ENCODE measurements at regions not wholly inside any gene's neighbourhood (a gene's known extent, or its start where the extent isn't known, plus 50 kb on each side); places are given as distances from the start of the nearest gene placed in this dataset.

- DNase-seq (no peak), ATAC-seq (ENCODE audit: insufficient read depth, low read depth) (no peak)
Observed at GRCh38 chr10:113450046-113450804, 102.6 kb upstream of the HABP2 start.

GRCh38 chr10:113450906-113451305, 101.9 kb upstream of the HABP2 start:
- Histone ChIP-seq H3K4me3 (ENCODE audit: low read depth in 1 of 2, low read length in 2 of 2) (no peak overlapping the region), H3K36me3 (ENCODE audit: insufficient read depth, low read length) (no peaks in the 10 kb centered on the region), H3K27me3 (ENCODE audit: insufficient read depth, low read length, poor library complexity) (peaks cover 14% of the 10 kb centered on the region), H3K79me2 (ENCODE audit: insufficient read depth, low read length) (no peaks in the 10 kb centered on the region), H3K4me2 (ENCODE audit: insufficient read depth, low read length) (no peak overlapping the region), H3K9ac (ENCODE audit: low read depth, low read length) (no peak overlapping the region), H3K27ac (ENCODE audit: low read length) (no peak overlapping the region), H3K9me3 (ENCODE audit: insufficient read depth, low read length, severe bottlenecking) (no peaks in the 10 kb centered on the region), H3K4me1 (ENCODE audit: insufficient read depth, low read length) (peaks cover 3% of the 10 kb centered on the region; the same call in 1 of the 2 replicates), H4K20me1 (ENCODE audit: insufficient read depth, low read length) (no peaks in the 10 kb centered on the region), H2AFZ (ENCODE audit: low read depth, low read length) (no peak overlapping the region)
- DNase-seq, result no peak
- no peak for ATAC-seq (ENCODE audit: insufficient read depth, low read depth)
- no peak for TF ChIP-seq CTCF (IDR thresholded peaks at IDR 0.05; ENCODE audit: borderline replicate concordance, extremely low read depth, low read length, poor library complexity, severe bottlenecking)
- no peak for TF ChIP-seq EZH2 (IDR thresholded peaks at IDR 0.05; ENCODE audit: borderline replicate concordance, low read depth, low read length, severe bottlenecking)

More at GRCh38 chr10:113450046-113450804, 102.6 kb upstream of the HABP2 start:
- Histone ChIP-seq H3K9ac (ENCODE audit: low read depth, low read length) (no peak overlapping the region), H3K36me3 (ENCODE audit: insufficient read depth, low read length) (no peaks in the 10 kb centered on the region), H4K20me1 (ENCODE audit: insufficient read depth, low read length) (no peaks in the 10 kb centered on the region), H3K4me1 (ENCODE audit: insufficient read depth, low read length) (peaks cover 3% of the 10 kb centered on the region; the same call in 1 of the 2 replicates), H2AFZ (ENCODE audit: low read depth, low read length) (no peak overlapping the region), H3K27ac (ENCODE audit: low read length) (no peak overlapping the region), H3K9me3 (ENCODE audit: insufficient read depth, low read length, severe bottlenecking) (no peaks in the 10 kb centered on the region), H3K79me2 (ENCODE audit: insufficient read depth, low read length) (no peaks in the 10 kb centered on the region), H3K4me2 (ENCODE audit: insufficient read depth, low read length) (no peak overlapping the region), H3K4me3 (ENCODE audit: low read depth in 1 of 2, low read length in 2 of 2) (no peak overlapping the region), H3K27me3 (ENCODE audit: insufficient read depth, low read length, poor library complexity) (peaks cover 17% of the 10 kb centered on the region)
- TF ChIP-seq EZH2 (IDR thresholded peaks at IDR 0.05; ENCODE audit: borderline replicate concordance, low read depth, low read length, severe bottlenecking), result no peak
- no peak for TF ChIP-seq CTCF (IDR thresholded peaks at IDR 0.05; ENCODE audit: borderline replicate concordance, extremely low read depth, low read length, poor library complexity, severe bottlenecking)

DNA sequence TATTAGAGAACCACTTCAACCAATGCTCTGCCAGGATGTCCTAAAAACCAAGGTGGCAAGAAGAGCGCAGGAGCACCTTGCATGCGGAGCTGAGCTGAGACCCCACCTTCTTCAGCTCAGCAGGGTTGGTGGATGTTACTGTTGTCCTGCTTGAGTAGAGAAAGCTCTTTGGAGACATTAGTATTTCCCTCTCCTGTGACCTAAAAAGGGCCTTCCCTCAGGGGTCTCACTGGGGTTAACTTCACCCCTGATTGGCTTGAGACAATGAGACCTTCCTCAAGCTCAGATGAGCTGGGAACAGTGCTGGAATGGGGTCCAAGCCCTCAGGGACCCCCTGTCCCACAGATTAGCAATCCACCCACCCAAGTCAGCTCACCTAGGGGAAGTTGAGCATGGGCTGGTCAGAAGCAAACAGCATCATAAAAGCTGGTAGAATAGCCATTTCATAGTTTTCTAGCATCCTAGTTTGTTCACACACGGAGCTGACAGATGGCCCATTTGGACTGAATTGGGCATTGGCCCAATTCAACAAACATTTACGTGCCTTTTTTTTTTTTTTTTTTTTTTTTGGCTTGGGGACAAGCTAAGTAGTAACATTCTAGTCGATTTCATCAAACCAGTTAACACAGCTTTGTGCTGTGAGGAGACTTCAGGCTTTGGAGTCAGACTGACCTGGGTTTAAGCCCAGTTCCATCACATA, 100.6 kb upstream of the HABP2 start:
- peaks cover 3% of the 10 kb centered on the region; the same call in 1 of the 2 replicates for H3K4me1 ChIP-seq (ENCODE audit: insufficient read depth, low read length)
- H4K20me1 ChIP-seq (ENCODE audit: insufficient read depth, low read length), result no peaks in the 10 kb centered on the region
- TF ChIP-seq EZH2 (IDR thresholded peaks at IDR 0.05; ENCODE audit: borderline replicate concordance, low read depth, low read length, severe bottlenecking), result no peak
- TF ChIP-seq CTCF (IDR thresholded peaks at IDR 0.05; ENCODE audit: borderline replicate concordance, extremely low read depth, low read length, poor library complexity, severe bottlenecking), result no peak
- no peaks in the 10 kb centered on the region for H3K79me2 ChIP-seq (ENCODE audit: insufficient read depth, low read length)
- no peak overlapping the region for H3K27ac ChIP-seq (ENCODE audit: low read length)
- H3K9ac ChIP-seq (ENCODE audit: low read depth, low read length), result no peak overlapping the region
- peaks cover 9% of the 10 kb centered on the region for H3K27me3 ChIP-seq (ENCODE audit: insufficient read depth, low read length, poor library complexity)
- H3K9me3 ChIP-seq (ENCODE audit: insufficient read depth, low read length, severe bottlenecking), result no peaks in the 10 kb centered on the region
- H3K4me3 ChIP-seq (ENCODE audit: low read depth in 1 of 2, low read length in 2 of 2), result no peak overlapping the region
- no peak overlapping the region for H2AFZ ChIP-seq (ENCODE audit: low read depth, low read length)
- no peaks in the 10 kb centered on the region for H3K36me3 ChIP-seq (ENCODE audit: insufficient read depth, low read length)
- DNase-seq (no peak), ATAC-seq (ENCODE audit: insufficient read depth, low read depth) (no peak)
- H3K4me2 ChIP-seq (ENCODE audit: insufficient read depth, low read length), result no peak overlapping the region
